Skin epidermis (tissue), 12 donors: ENCODE measurements at regions not wholly inside any gene's neighbourhood (a gene's known extent, or its start where the extent isn't known, plus 50 kb on each side); places are given as distances from the start of the nearest gene placed in this dataset.
"Not testable (repeated sequence)": the region's sequence is repeated elsewhere in the genome, so short reads cannot be mapped to it uniquely, and the experiment has no call there.

Experiments used
- H3K27ac ChIP-seq, 21 experiments: fragments of 200-600 bp; sonication (generic) in 11 of 21; one replicate each; pipeline ENCODE4 v1.5.0; 2020; ENCODE audit warnings: mild to moderate bottlenecking in 3 of 21, inconsistent platforms in 2 of 21, moderate library complexity in 2 of 21
- H3K4me3 ChIP-seq, 7 experiments: fragments of 200-600 bp; sonication (generic) in 2 of 7; one replicate each; pipeline ENCODE4 v1.5.0; 2020; ENCODE audit warnings: inconsistent platforms in 2 of 7, mild to moderate bottlenecking in 2 of 7, moderate library complexity in 1 of 7

DNA sequence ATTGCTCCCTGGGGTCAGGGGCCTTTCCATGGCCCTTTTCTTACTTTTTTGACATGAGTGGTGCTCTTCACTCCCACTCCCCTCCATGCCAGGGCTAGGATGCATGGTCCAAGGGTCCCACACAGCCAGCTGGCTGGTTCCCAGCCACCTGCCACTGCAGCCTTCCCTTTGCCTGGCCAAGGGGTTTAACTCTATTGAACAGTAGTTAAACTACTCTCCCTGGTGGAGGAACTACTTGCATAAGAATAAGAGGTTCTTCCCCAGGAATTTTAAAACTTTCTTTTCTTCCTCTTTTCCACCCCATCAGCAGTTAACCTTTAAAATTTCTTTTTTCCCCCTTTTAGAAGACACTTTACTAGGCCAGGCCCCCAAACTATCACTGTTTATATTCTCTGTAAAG, 1532.8 kb upstream of the ACO1 start:
- H3K27ac ChIP-seq: no peak overlapping the region
- no peak overlapping the region for H3K4me3 ChIP-seq

DNA sequence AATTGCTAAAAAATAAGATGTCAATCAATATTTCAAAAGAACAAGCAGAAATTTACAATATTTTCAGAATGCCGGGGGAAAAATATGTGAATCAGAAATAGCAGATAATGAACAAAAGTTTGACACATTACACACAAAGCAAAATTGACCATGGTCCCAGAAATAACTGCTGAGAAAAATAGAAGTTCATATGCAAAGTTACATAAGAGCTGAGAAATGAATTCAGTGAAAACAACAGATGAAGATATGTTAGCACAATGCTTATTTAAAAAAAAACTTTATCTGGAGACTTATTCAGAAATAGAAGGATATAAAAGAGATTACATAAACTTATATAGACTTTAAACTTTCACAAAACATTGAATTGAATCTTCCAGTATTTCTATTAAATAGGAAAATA, 1483.7 kb upstream of the ACO1 start:
- H3K27ac ChIP-seq: no peak overlapping the region
- no peak overlapping the region for H3K4me3 ChIP-seq

DNA sequence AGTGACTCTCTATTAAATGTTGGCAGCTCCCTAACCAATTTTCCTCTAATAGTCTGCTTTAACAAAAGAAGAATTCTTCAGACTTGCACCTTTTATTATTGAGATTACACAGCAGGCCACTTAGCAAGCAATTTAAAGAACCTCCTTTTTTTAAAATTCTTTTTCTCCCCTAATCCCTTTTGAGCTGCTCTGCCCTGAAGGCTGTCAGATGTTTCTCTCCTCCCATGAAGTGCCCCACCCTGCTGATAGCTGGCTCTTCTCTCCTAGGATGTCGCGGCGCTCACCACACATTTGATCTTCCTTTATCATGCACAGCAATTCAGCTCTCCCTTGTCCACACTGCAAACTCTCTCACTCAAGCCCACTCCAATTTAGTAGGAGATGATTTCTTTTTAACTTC, 1471.1 kb upstream of the ACO1 start:
- Histone ChIP-seq H3K27ac (no peak overlapping the region), H3K4me3 (no peak overlapping the region)

DNA sequence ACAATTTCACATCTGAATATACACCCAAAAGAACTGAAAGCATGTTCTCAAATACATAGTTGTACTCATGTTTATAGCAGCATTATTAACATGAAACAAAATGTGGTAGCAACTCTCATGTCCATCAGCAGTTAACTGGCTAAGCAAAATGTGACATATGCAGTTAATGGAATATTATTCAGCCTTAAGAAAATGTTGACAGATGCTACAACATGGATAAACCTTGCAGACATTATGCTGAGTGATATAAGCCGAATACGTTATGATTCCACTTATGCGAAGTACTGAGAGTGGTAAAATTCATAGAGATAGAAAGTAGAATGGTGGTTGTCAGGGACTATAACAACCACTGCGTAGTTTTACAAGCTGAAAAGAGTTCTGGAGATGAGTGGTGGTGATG, 1469.0 kb upstream of the ACO1 start:
- no peak overlapping the region for H3K27ac ChIP-seq

GRCh38 chr9:30925126-30925525, 1459.3 kb upstream of the ACO1 start:
- H3K27ac ChIP-seq: no peak overlapping the region
- H3K4me3 ChIP-seq: no peak overlapping the region

More for the DNA sequence above, 1469.0 kb upstream of the ACO1 start:
- no peak overlapping the region for H3K4me3 ChIP-seq

DNA sequence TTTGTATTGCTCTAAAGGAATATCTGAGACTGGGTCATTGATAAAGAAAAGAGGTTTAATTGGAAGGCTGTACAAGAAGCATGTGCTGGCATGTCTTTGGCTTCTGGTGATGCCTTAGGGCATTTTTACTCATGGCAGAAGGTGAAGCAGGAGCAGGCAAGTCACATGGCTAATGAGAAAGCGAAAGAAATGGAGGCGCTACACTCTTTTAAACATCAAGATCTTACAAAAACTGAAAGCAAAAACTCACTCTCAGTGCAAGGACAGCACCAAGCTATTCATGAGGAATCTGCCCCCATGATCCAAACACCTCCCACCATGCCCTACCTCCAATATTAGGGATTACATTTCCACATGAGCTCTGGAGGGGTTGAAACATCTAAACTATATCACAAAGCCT, 1458.8 kb upstream of the ACO1 start:
- no peak overlapping the region for H3K4me3 ChIP-seq

DNA sequence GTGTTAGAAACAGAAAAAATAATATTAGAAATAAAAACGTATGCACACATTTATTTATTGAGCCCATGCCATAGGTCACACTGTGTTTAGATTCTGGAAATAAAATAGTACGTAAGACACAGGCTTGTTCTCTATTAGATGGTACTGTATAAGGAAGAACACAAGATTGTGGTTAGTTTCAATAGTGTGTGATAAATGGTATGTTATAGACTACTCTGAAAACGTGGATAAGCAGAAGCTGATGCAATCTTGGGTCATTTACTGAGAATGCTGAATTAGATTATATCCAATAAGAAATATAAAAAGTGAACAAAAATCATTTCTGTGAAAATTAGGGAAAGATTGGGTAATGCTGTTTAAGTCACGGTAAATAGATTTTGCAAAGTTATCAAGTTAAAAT, 1456.4 kb upstream of the ACO1 start:
- Histone ChIP-seq H3K4me3 (no peak overlapping the region), H3K27ac (no peak overlapping the region)

More for the DNA sequence above, 1458.8 kb upstream of the ACO1 start:
- H3K27ac ChIP-seq: no peak overlapping the region

- H3K27ac ChIP-seq: no peak overlapping the region
- no peak overlapping the region for H3K4me3 ChIP-seq
Observed at GRCh38 chr9:30932226-30932625, 1452.2 kb upstream of the ACO1 start.

DNA sequence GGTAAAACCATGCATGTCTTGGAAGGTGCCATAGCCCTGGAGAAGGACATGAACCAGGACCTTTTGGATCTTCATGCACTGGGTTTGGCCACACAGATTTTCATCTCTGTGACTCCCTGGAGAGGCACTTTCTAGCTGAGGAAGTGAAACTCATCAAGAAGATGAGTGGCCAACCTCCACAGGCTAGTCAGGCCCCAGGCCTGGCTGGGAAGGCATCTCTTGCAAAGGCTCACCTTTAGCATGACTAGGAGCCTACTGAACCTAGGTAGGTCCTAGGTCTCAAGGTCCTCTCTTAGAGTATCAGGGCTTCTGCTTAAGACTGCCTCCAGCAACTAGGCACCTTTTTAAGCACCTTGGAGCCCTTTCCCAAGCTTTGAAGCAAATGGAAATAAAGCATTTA, 1448.7 kb upstream of the ACO1 start:
- Histone ChIP-seq H3K27ac (no peak overlapping the region), H3K4me3 (no peak overlapping the region)

DNA sequence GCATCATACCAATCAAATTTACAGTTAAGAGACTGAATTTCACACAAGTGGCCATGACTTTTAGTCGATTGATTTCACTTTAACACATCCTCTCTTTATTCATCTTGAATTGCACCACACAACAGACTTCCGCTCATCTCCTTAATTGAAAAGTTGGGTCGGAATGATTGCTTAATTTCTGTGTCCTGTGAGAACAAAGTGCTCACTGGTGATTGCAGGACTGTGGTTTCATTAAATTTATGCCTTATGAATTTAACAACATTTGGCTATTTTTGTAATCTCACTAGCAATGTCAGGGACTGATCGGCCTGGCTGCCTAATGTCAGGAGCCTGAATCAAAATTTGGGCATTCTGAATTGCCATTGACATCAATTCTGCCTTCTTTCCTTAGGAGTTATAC, 1447.3 kb upstream of the ACO1 start:
- H3K4me3 ChIP-seq: no peak overlapping the region
- H3K27ac ChIP-seq: no peak overlapping the region

DNA sequence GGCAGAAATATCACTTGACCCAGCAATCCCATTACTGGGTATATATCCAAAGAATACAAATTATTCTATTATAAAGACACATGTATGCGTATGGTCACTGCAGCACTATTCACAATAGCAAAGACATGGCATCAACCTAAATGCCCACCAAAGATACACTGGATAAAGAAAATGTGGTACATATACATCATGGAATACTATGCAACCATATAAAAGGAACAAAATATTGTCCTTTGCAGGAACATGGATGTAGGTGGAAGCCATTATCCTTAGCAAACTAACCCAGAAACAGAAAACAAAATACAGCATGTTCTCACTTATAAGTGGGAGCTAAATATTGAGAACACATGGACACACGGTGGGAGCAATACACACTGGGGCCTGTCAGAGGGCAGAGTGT, 1441.6 kb upstream of the ACO1 start:
- H3K4me3 ChIP-seq: not testable (repeated sequence)

DNA sequence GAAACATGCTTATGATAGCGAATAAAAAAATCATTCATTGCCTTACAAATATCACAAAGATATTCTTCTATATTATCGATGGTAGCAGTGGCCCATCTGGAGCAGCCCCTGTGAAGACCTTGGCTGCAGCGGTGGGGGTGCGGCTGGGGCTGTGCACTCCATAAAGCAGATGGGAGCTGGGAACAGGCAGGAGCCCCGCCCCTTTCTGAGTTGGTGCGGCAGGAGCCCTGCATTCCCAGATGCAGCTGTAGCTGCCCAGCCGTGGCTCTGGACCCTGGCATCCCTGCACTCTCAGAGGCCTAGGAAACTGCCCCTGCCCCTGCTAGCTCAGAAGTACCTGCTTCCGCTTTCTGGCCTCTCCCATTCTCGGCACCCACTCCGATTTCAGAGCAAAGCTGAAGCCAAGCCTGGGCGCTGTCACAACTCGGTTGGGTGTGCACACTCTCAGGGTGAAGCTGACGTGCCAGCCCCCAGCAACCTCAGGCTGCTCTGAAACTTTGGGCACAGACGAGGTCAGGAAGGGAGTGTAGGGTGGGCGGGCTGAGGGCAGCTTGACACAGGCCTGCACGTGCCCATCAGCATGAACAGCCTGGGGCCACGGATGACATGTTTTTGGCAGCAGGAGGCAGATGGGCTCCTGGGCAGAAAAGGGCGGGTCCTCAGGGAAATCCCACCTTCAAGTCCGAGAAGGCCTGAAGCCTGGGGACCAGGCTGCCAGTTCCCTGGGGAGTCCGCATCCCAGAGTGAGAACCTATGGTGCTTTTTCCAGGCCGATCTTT, 1440.8 kb upstream of the ACO1 start:
- no peak overlapping the region for H3K27ac ChIP-seq
- no peak overlapping the region for H3K4me3 ChIP-seq

More for the DNA sequence above, 1441.6 kb upstream of the ACO1 start:
- H3K27ac ChIP-seq: not testable (repeated sequence)

DNA sequence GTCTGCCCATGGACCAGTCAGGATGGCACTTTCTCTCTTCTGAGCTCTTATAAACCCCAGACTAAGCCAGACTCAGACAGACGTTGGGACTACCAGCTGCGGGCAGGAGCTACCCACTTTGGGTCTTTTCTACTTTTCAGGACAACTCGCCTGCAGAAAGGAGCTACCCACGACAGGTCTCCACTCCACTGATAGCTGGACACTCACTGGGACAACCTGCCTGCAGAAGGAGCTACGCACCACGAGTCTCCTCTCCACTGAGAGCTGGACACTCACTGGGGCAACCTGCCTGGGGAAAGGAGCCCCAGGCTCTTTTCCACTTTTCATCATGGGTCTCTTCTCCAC, 1440.2 kb upstream of the ACO1 start:
- Histone ChIP-seq H3K4me3 (no peak overlapping the region), H3K27ac (no peak overlapping the region)

- no peak overlapping the region for H3K4me3 ChIP-seq
- no peak overlapping the region for H3K27ac ChIP-seq
Observed at GRCh38 chr9:30944741-30945280, 1439.6 kb upstream of the ACO1 start.

- no peak overlapping the region for H3K27ac ChIP-seq
- H3K4me3 ChIP-seq: no peak overlapping the region
Observed at GRCh38 chr9:30964332-30964731, 1420.1 kb upstream of the ACO1 start.

DNA sequence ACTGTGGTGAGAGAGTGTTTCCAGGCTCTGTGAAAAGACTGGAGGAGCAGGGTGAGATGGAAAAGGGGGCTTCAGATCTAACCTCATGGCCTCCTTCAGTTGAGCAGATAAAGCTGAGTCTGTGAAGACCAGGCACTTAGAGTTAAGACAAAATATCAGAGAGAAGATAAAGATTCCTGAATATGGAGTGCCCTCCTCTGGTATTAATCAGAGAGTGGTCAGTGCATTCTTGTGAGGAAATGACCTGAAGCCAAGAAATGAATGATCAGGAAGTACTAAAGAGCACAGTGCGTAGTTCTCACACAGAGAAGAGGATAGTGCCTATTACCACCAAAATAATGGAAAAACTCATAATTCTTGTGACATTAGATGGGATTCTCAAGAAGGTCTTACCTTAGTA, 1417.0 kb upstream of the ACO1 start:
- no peak overlapping the region for H3K4me3 ChIP-seq

DNA sequence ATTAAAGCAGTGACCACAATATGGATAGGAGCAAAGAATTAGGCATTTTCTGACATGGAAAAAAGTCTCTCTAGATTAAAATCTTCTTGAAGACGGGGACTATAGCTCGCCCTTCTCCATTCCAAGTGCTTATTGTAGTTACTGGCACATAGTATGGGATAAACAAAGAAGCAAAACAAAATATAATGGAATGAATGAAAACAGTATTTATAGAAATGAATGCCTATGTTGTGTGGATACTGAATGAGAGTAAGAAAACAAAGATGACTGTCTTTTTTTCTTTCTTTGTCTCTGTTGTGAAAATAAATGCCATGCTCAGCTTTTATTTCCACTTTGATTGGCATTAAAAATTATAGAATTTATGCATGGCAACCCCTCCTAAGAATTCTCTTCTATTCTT, 1414.3 kb upstream of the ACO1 start:
- Histone ChIP-seq H3K4me3 (no peak overlapping the region), H3K27ac (no peak overlapping the region)

More for the DNA sequence above, 1417.0 kb upstream of the ACO1 start:
- no peak overlapping the region for H3K27ac ChIP-seq

- no peak overlapping the region for H3K27ac ChIP-seq
- H3K4me3 ChIP-seq: no peak overlapping the region
Observed at GRCh38 chr9:30970812-30971211, 1413.6 kb upstream of the ACO1 start.

GRCh38 chr9:30972654-30973053, 1411.8 kb upstream of the ACO1 start:
- no peak overlapping the region for H3K4me3 ChIP-seq

GRCh38 chr9:30977965-30978364, 1406.5 kb upstream of the ACO1 start:
- no peak overlapping the region for H3K27ac ChIP-seq
- H3K4me3 ChIP-seq: no peak overlapping the region

More at GRCh38 chr9:30972654-30973053, 1411.8 kb upstream of the ACO1 start:
- H3K27ac ChIP-seq: no peak overlapping the region

DNA sequence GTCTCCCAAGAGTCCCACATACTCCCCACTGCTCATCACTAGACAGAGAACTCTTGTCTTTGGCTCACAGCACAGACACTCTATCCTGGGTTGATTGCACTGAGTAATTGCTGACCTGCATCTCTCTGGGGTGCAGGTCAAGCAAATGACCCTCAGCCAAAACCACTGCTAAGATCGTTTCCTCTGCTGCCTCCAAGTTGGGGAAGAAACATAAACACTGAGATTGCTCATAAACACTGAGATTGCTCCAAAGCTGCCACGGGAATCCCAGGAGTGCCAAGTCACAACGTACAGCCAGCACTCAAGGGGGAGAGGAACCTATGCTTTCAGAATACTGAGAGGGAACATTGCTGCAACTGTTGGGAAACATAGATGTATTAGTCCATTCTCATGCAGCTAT, 1402.1 kb upstream of the ACO1 start:
- H3K27ac ChIP-seq: no peak overlapping the region
- H3K4me3 ChIP-seq: no peak overlapping the region
